Memory B cell (primary cell): ENCODE measurements at regions not wholly inside any gene's neighbourhood (a gene's known extent, or its start where the extent isn't known, plus 50 kb on each side); places are given as distances from the start of the nearest gene placed in this dataset.

Experiments used
- ATAC-seq: fragments of 150-1000 bp; cut with Tn5 transposase; 2 replicates; pipeline ENCODE4 v1.10.0; 2021; ENCODE audit warnings: low read depth, mild to moderate bottlenecking, moderate library complexity
- DNase-seq, 2 donors: peaks; one replicate each; pipeline ENCODE4 v3.0.0; 2022; ENCODE audit warnings: low spot score in 2 of 2
- H3K27ac Mint-ChIP-seq: one replicate; pipeline ENCODE4 v1.8.0; 2022; ENCODE audit warnings: mild to moderate bottlenecking, moderate library complexity, mixed read lengths
- H3K27me3 Mint-ChIP-seq: one replicate; pipeline ENCODE4 v1.8.0; 2022; ENCODE audit warnings: mixed read lengths
- H3K36me3 Mint-ChIP-seq: one replicate; pipeline ENCODE4 v1.8.0; 2022; ENCODE audit warnings: mild to moderate bottlenecking, mixed read lengths
- H3K4me1 Mint-ChIP-seq: one replicate; pipeline ENCODE4 v1.8.0; 2022; ENCODE audit warnings: mixed read lengths
- H3K4me3 Mint-ChIP-seq: one replicate; pipeline ENCODE4 v1.8.0; 2022; ENCODE audit warnings: mild to moderate bottlenecking, moderate library complexity, mixed read lengths
- H3K9me3 Mint-ChIP-seq: one replicate; pipeline ENCODE4 v1.8.0; 2022; ENCODE audit warnings: mixed read lengths

DNA sequence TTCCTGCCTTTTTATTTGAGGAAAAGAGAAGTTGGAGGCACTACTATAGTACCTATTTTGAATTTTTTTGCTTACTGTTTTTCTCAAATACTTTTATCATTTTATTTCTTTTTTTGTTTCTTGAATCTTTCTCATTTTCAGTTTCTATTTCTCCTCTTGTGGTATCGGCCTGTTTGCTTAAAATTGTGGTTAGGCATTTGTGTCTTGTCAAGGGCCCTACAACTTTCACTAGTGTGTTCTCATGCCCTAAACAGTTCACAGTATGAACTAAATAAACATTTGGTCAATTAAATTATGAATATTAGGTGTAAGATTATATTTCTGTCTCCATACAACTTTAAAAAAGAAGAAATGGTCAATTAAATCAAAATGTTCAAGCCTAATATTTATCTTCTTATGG, 613.5 kb downstream of the MBD2 start:
- no peaks in the 10 kb centered on the region for H3K27me3 Mint-ChIP-seq
- H3K4me3 Mint-ChIP-seq = no peak overlapping the region
- DNase-seq (no peak), ATAC-seq (no peak)
- no peak overlapping the region for H3K27ac Mint-ChIP-seq
- H3K4me1 Mint-ChIP-seq = no peaks in the 10 kb centered on the region
- H3K9me3 Mint-ChIP-seq = peaks cover 3% of the 10 kb centered on the region
- no peaks in the 10 kb centered on the region for H3K36me3 Mint-ChIP-seq

DNA sequence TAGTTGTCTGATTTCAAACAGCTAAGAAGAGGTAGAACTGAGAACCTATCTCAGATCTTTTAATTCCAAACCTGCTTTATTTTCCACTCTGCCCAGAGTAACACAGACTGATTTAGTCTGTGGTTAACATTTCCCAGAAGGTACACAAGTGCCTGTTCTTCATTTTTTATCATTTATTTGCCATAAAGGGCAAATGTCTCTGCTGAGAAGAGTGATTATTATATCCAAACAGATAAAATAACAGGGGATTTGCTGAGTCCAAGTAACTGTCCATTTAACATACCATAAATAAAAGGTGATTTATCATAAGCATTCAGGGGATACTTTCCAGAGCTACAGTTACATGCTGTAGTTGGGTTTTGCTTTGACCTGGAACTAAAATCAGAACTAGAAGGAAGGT, 617.7 kb downstream of the MBD2 start:
- Mint-ChIP-seq H3K27me3 (no peaks in the 10 kb centered on the region), H3K4me3 (no peak overlapping the region), H3K9me3 (no peaks in the 10 kb centered on the region), H3K36me3 (no peaks in the 10 kb centered on the region), H3K27ac (no peak overlapping the region), H3K4me1 (no peaks in the 10 kb centered on the region)
- DNase-seq (no peak), ATAC-seq (no peak)

DNA sequence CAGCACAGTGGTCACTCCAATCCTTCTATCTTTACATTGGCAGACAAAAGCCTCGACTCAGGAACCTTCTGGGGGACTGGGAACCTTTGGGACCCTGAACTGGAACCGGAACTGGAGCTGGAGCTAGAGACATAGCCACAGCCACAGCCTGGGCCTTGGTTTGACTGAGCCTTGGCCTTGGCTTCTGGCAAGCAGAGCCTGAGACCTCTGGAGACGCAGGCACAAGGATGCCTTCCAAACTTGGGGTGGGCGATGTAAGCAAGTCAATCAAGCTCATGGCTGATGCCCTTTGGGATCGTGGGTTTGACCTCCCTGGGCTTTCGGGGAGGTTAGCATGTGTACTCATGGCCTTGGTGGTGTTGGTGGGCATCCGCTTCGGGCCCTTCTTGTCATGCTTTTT, 619.3 kb downstream of the MBD2 start:
- no peaks in the 10 kb centered on the region for H3K9me3 Mint-ChIP-seq
- no peaks in the 10 kb centered on the region for H3K4me1 Mint-ChIP-seq
- no peak overlapping the region for H3K27ac Mint-ChIP-seq
- no peaks in the 10 kb centered on the region for H3K36me3 Mint-ChIP-seq
- DNase-seq (no peak), ATAC-seq (no peak)
- no peaks in the 10 kb centered on the region for H3K27me3 Mint-ChIP-seq
- H3K4me3 Mint-ChIP-seq = no peak overlapping the region

DNA sequence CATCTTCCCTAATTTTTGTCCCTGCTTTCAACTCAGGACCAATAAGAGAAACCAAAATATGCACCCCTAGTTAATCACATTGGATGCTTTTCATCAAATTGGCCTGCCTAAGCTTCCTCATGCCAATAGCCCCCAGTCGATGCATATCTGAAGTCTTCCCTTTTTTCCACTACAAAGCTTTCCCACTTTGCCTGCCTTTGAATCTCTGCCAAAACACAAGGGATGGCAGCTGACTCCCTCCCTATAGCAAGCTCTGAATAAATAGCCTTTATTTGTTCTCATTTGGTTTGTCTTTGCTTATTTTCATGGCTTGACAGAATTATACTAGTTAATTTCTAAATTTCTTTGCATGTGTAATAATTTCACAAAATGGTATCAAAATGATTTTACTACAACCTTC, 621.2 kb downstream of the MBD2 start:
- no peak overlapping the region for H3K4me3 Mint-ChIP-seq
- no peaks in the 10 kb centered on the region for H3K36me3 Mint-ChIP-seq
- H3K4me1 Mint-ChIP-seq = no peaks in the 10 kb centered on the region
- H3K27me3 Mint-ChIP-seq = no peaks in the 10 kb centered on the region
- no peaks in the 10 kb centered on the region for H3K9me3 Mint-ChIP-seq
- DNase-seq (no peak), ATAC-seq (no peak)
- H3K27ac Mint-ChIP-seq = no peak overlapping the region

DNA sequence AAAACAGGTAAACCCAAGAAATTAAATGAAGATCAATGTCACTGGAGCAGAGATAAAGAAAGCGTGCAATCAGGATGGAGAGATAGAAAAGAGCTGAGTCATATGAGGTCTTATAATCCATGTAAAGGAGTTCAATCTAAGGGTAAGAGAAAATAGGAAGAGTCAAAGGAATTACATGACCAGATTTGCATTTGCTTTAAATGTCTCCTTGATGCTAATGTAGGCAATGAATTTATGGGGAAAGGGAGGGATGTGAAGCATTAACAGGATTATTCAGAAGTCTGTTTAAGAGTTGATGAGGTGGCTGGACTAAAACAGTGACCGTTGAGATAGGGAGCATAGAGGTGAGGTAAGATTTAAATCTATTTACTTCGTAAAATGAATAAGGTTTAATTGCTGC, 623.1 kb downstream of the MBD2 start:
- no peak overlapping the region for H3K4me3 Mint-ChIP-seq
- no peaks in the 10 kb centered on the region for H3K27me3 Mint-ChIP-seq
- no peak for ATAC-seq
- no peak for DNase-seq
- no peaks in the 10 kb centered on the region for H3K36me3 Mint-ChIP-seq
- no peaks in the 10 kb centered on the region for H3K4me1 Mint-ChIP-seq
- no peak overlapping the region for H3K27ac Mint-ChIP-seq
- H3K9me3 Mint-ChIP-seq = no peaks in the 10 kb centered on the region

DNA sequence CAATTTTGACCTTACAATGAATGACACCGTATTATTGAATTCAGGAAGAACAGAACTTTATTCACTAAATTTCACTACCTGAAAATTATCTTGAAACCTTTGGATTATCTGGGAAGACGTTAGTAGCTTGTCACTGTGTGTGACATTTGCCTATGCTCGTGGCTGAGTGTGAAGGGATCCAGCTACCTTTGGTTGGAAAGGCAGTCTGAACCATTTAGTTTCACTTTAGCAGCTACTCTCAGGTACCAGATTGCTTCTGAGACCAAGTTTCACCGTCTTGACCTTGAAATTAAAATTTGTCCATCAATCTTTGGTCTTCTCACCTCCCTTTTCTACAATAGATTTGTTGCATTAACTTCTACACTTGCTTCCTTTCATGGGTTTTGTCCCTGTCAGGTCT, 637.5 kb downstream of the MBD2 start:
- DNase-seq (no peak), ATAC-seq (no peak)
- no peaks in the 10 kb centered on the region for H3K27me3 Mint-ChIP-seq

More for the DNA sequence above, 637.5 kb downstream of the MBD2 start:
- no peak overlapping the region for H3K4me3 Mint-ChIP-seq
- no peaks in the 10 kb centered on the region for H3K4me1 Mint-ChIP-seq
- peaks cover 4% of the 10 kb centered on the region for H3K9me3 Mint-ChIP-seq
- no peaks in the 10 kb centered on the region for H3K36me3 Mint-ChIP-seq
- H3K27ac Mint-ChIP-seq = no peak overlapping the region
